BLaER1 (cell line): ENCODE measurements at regions not wholly inside any gene's neighbourhood (a gene's known extent, or its start where the extent isn't known, plus 50 kb on each side); places are given as distances from the start of the nearest gene placed in this dataset.

ENCODE experiments used
- H3K27ac ChIP-seq: shearing (Covaris generic); formaldehyde crosslinking; 2 replicates; pipeline ENCODE4 v1.8.1; 2022
- H3K27me3 ChIP-seq: shearing (Covaris generic); formaldehyde crosslinking; 2 replicates; pipeline ENCODE4 v1.8.1; 2022
- H3K36me3 ChIP-seq: shearing (Covaris generic); formaldehyde crosslinking; 2 replicates; pipeline ENCODE4 v1.8.1; 2022
- H3K4me1 ChIP-seq: shearing (Covaris generic); formaldehyde crosslinking; 2 replicates; pipeline ENCODE4 v1.8.1; 2022
- H3K4me2 ChIP-seq: shearing (Covaris generic); formaldehyde crosslinking; 2 replicates; pipeline ENCODE4 v1.8.1; 2022
- H3K4me3 ChIP-seq: shearing (Covaris generic); formaldehyde crosslinking; 2 replicates; pipeline ENCODE4 v1.8.1; 2022
- H3K9ac ChIP-seq: shearing (Covaris generic); formaldehyde crosslinking; 2 replicates; pipeline ENCODE4 v1.8.1; 2022
- H3K9me3 ChIP-seq: shearing (Covaris generic); formaldehyde crosslinking; 2 replicates; pipeline ENCODE4 v1.8.1; 2022
- H4K20me1 ChIP-seq: shearing (Covaris generic); formaldehyde crosslinking; 2 replicates; pipeline ENCODE4 v1.8.1; 2022
- Cebpa-rat ChIP-seq: shearing (Covaris generic); IDR thresholded peaks from 2 replicates; pipeline ENCODE4 v1.8.1; 2022

GRCh38 chr12:63041601-63042000 lies 106.7 kb upstream of the PPM1H start:
- H3K4me2 ChIP-seq: no peak overlapping the region
- TF ChIP-seq Cebpa-rat: no peak
- no peaks in the 10 kb centered on the region for H3K9me3 ChIP-seq
- H3K36me3 ChIP-seq: no peaks in the 10 kb centered on the region
- no peaks in the 10 kb centered on the region for H3K27me3 ChIP-seq
- H3K4me3 ChIP-seq: no peak overlapping the region
- no peak overlapping the region for H3K9ac ChIP-seq
- H3K27ac ChIP-seq: no peak overlapping the region
- H4K20me1 ChIP-seq: no peaks in the 10 kb centered on the region
- peaks cover 8% of the 10 kb centered on the region for H3K4me1 ChIP-seq

GRCh38 chr12:63040526-63041220 lies 105.7 kb upstream of the PPM1H start:
- Histone ChIP-seq H3K4me2 (no peak overlapping the region), H3K36me3 (no peaks in the 10 kb centered on the region), H3K4me1 (peaks cover under 1% of the 10 kb centered on the region; the same call in 1 of the 2 replicates), H4K20me1 (no peaks in the 10 kb centered on the region), H3K9ac (no peak overlapping the region), H3K27me3 (no peaks in the 10 kb centered on the region), H3K27ac (no peak overlapping the region), H3K4me3 (no peak overlapping the region), H3K9me3 (no peaks in the 10 kb centered on the region)
- TF ChIP-seq Cebpa-rat: no peak

GRCh38 chr12:63038713-63039100 lies 103.8 kb upstream of the PPM1H start:
- H3K4me2 ChIP-seq: no peak overlapping the region
- H3K27me3 ChIP-seq: no peaks in the 10 kb centered on the region
- no peak overlapping the region for H3K9ac ChIP-seq
- H3K27ac ChIP-seq: no peak overlapping the region
- H3K4me3 ChIP-seq: no peak overlapping the region
- no peaks in the 10 kb centered on the region for H3K4me1 ChIP-seq
- no peaks in the 10 kb centered on the region for H3K9me3 ChIP-seq
- H4K20me1 ChIP-seq: no peaks in the 10 kb centered on the region
- H3K36me3 ChIP-seq: no peaks in the 10 kb centered on the region
- TF ChIP-seq Cebpa-rat: no peak

- no peaks in the 10 kb centered on the region for H3K27me3 ChIP-seq
- no peak overlapping the region for H3K9ac ChIP-seq
- TF ChIP-seq Cebpa-rat: no peak
- H3K36me3 ChIP-seq: no peaks in the 10 kb centered on the region
- no peak overlapping the region for H3K4me3 ChIP-seq
- H3K9me3 ChIP-seq: no peaks in the 10 kb centered on the region
- H3K27ac ChIP-seq: no peak overlapping the region
- H4K20me1 ChIP-seq: no peaks in the 10 kb centered on the region
- H3K4me1 ChIP-seq: no peaks in the 10 kb centered on the region
- no peak overlapping the region for H3K4me2 ChIP-seq
These were observed 103.1 kb upstream of the PPM1H start for GRCh38 chr12:63037746-63038712.

GRCh38 chr12:63036974-63037335 lies 102.0 kb upstream of the PPM1H start:
- Histone ChIP-seq H3K27ac (no peak overlapping the region), H3K4me2 (no peak overlapping the region), H3K4me3 (no peak overlapping the region), H3K27me3 (no peaks in the 10 kb centered on the region), H3K9ac (no peak overlapping the region), H3K9me3 (no peaks in the 10 kb centered on the region), H3K4me1 (no peaks in the 10 kb centered on the region), H3K36me3 (no peaks in the 10 kb centered on the region), H4K20me1 (no peaks in the 10 kb centered on the region)
- TF ChIP-seq Cebpa-rat: no peak

GRCh38 chr12:63036216-63036973 lies 101.4 kb upstream of the PPM1H start:
- no peak for TF ChIP-seq Cebpa-rat
- no peak overlapping the region for H3K4me3 ChIP-seq
- no peak overlapping the region for H3K9ac ChIP-seq
- no peaks in the 10 kb centered on the region for H3K36me3 ChIP-seq
- H3K4me1 ChIP-seq: no peaks in the 10 kb centered on the region
- H3K27me3 ChIP-seq: no peaks in the 10 kb centered on the region
- H3K27ac ChIP-seq: no peak overlapping the region
- H3K4me2 ChIP-seq: no peak overlapping the region
- H4K20me1 ChIP-seq: no peaks in the 10 kb centered on the region
- H3K9me3 ChIP-seq: no peaks in the 10 kb centered on the region

- H3K27ac ChIP-seq: no peak overlapping the region
- no peaks in the 10 kb centered on the region for H4K20me1 ChIP-seq
- no peaks in the 10 kb centered on the region for H3K9me3 ChIP-seq
- no peak overlapping the region for H3K4me3 ChIP-seq
- no peaks in the 10 kb centered on the region for H3K4me1 ChIP-seq
- no peaks in the 10 kb centered on the region for H3K27me3 ChIP-seq
- no peak overlapping the region for H3K4me2 ChIP-seq
- no peak for TF ChIP-seq Cebpa-rat
- no peaks in the 10 kb centered on the region for H3K36me3 ChIP-seq
- no peak overlapping the region for H3K9ac ChIP-seq
These were observed 99.7 kb upstream of the PPM1H start for GRCh38 chr12:63034601-63035000.

- H3K9me3 ChIP-seq: no peaks in the 10 kb centered on the region
- no peaks in the 10 kb centered on the region for H3K4me1 ChIP-seq
- no peaks in the 10 kb centered on the region for H3K27me3 ChIP-seq
- no peak overlapping the region for H3K4me3 ChIP-seq
- no peaks in the 10 kb centered on the region for H3K36me3 ChIP-seq
- no peak overlapping the region for H3K27ac ChIP-seq
- TF ChIP-seq Cebpa-rat: no peak
- H4K20me1 ChIP-seq: no peaks in the 10 kb centered on the region
- H3K4me2 ChIP-seq: no peak overlapping the region
- H3K9ac ChIP-seq: no peak overlapping the region
These were observed 94.7 kb upstream of the PPM1H start for GRCh38 chr12:63029676-63030075.

GRCh38 chr12:63028951-63029350 lies 94.0 kb upstream of the PPM1H start:
- H3K4me3 ChIP-seq: no peak overlapping the region
- TF ChIP-seq Cebpa-rat: no peak
- no peak overlapping the region for H3K27ac ChIP-seq
- H3K4me1 ChIP-seq: no peaks in the 10 kb centered on the region
- no peak overlapping the region for H3K9ac ChIP-seq
- H3K9me3 ChIP-seq: no peaks in the 10 kb centered on the region
- H3K4me2 ChIP-seq: no peak overlapping the region
- no peaks in the 10 kb centered on the region for H4K20me1 ChIP-seq
- H3K36me3 ChIP-seq: no peaks in the 10 kb centered on the region
- H3K27me3 ChIP-seq: no peaks in the 10 kb centered on the region

- H3K9me3 ChIP-seq: no peaks in the 10 kb centered on the region
- no peak overlapping the region for H3K4me2 ChIP-seq
- no peak overlapping the region for H3K27ac ChIP-seq
- no peak for TF ChIP-seq Cebpa-rat
- H3K4me3 ChIP-seq: no peak overlapping the region
- H3K36me3 ChIP-seq: no peaks in the 10 kb centered on the region
- H4K20me1 ChIP-seq: no peaks in the 10 kb centered on the region
- H3K27me3 ChIP-seq: no peaks in the 10 kb centered on the region
- H3K4me1 ChIP-seq: peaks cover 10% of the 10 kb centered on the region
- no peak overlapping the region for H3K9ac ChIP-seq
These were observed 90.2 kb upstream of the PPM1H start for GRCh38 chr12:63025116-63025515.
